HEK293T (cell line): ENCODE measurements at regions not wholly inside any gene's neighbourhood (a gene's known extent, or its start where the extent isn't known, plus 50 kb on each side); places are given as distances from the start of the nearest gene placed in this dataset.

Experiments
- ARNT ChIP-seq: fragments of 450-650 bp; IDR thresholded peaks from 2 replicates; pipeline ENCODE4 v1.6.1; 2017; ENCODE audit warnings: mild to moderate bottlenecking
- BHLHE40 ChIP-seq: fragments of 450-650 bp; IDR thresholded peaks from 2 replicates; pipeline ENCODE4 v1.6.1; 2016; ENCODE audit warnings: mild to moderate bottlenecking, moderate library complexity, borderline replicate concordance
- CTBP1 ChIP-seq: fragments of 450-650 bp; IDR thresholded peaks from 2 replicates; pipeline ENCODE4 v1.6.1; 2016; ENCODE audit warnings: borderline replicate concordance
- ELF4 ChIP-seq: fragments of 450-650 bp; IDR thresholded peaks from 2 replicates; pipeline ENCODE4 v1.6.1; 2017; ENCODE audit warnings: antibody characterized with exemption
- FOXA1 ChIP-seq: fragments of 450-650 bp; IDR thresholded peaks from 2 replicates; pipeline ENCODE4 v1.6.1; 2016; ENCODE audit warnings: mild to moderate bottlenecking
- FOXK2 ChIP-seq: fragments of 450-650 bp; IDR thresholded peaks from 2 replicates; pipeline ENCODE4 v1.6.1; 2016; ENCODE audit warnings: mild to moderate bottlenecking
- FOXM1 ChIP-seq: fragments of 450-650 bp; IDR thresholded peaks from 2 replicates; pipeline ENCODE4 v1.6.1; 2017; ENCODE audit warnings: mild to moderate bottlenecking, borderline replicate concordance
- HDGF ChIP-seq: fragments of 450-650 bp; IDR thresholded peaks from 2 replicates; pipeline ENCODE4 v1.6.1; 2017; ENCODE audit warnings: antibody characterized with exemption, borderline replicate concordance
- L3MBTL2 ChIP-seq: fragments of 450-650 bp; conservative IDR thresholded peaks from 2 replicates; pipeline ENCODE4 v1.6.1; 2016; ENCODE audit warnings: mild to moderate bottlenecking
- NFRKB ChIP-seq: fragments of 450-650 bp; IDR thresholded peaks from 2 replicates; pipeline ENCODE4 v1.6.1; 2016; ENCODE audit warnings: mild to moderate bottlenecking, moderate library complexity
- SP1 ChIP-seq: fragments of 450-650 bp; IDR thresholded peaks from 2 replicates; pipeline ENCODE4 v1.6.1; 2017
- SUZ12 ChIP-seq: fragments of 450-650 bp; IDR thresholded peaks from 2 replicates; pipeline ENCODE4 v1.6.1; 2016; ENCODE audit warnings: mild to moderate bottlenecking
- TARDBP ChIP-seq: fragments of 450-650 bp; IDR thresholded peaks from 2 replicates; pipeline ENCODE4 v1.6.1; 2016
- TF ChIP-seq, protein P1 (sequence below): fragments of 450-650 bp; IDR thresholded peaks from 2 replicates; pipeline ENCODE4 v1.6.1; 2016

DNA sequence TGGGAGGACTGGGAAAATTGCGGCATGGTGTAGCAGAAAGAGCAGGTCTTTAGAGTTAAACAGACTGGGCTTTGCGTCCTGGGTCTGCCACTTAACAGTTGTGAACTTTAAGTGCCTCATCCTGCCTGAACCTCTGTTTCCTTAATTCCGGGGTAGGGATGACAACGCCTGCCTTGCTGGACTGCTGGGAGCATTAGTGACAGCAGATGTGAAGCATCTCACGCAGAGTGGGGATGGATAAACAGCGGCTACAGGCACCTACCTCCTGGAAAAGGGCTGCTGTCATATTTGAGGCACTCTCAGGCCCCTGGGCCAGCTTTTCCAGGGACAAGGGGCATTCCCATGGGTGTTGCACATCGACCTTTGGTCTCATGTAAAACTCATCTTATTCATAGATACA is 572.2 kb downstream of the TBC1D22A start:
- no peak for TF ChIP-seq HDGF
- no peak for TF ChIP-seq SUZ12
- TF ChIP-seq SP1, result no peak
- TF ChIP-seq, protein P1, sequence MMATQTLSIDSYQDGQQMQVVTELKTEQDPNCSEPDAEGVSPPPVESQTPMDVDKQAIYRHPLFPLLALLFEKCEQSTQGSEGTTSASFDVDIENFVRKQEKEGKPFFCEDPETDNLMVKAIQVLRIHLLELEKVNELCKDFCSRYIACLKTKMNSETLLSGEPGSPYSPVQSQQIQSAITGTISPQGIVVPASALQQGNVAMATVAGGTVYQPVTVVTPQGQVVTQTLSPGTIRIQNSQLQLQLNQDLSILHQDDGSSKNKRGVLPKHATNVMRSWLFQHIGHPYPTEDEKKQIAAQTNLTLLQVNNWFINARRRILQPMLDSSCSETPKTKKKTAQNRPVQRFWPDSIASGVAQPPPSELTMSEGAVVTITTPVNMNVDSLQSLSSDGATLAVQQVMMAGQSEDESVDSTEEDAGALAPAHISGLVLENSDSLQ, result no peak
- TF ChIP-seq BHLHE40, result no peak
- no peak for TF ChIP-seq FOXA1
- no peak for TF ChIP-seq TARDBP
- no peak for TF ChIP-seq FOXM1
- TF ChIP-seq FOXK2, result no peak
- TF ChIP-seq NFRKB, result no peak
- TF ChIP-seq L3MBTL2, result no peak
- TF ChIP-seq CTBP1, result no peak
- TF ChIP-seq ELF4, result no peak
- TF ChIP-seq ARNT, result no peak
